ENCODE measurements at regions not wholly inside any gene's neighbourhood (a gene's known extent, or its start where the extent isn't known, plus 50 kb on each side); places are given as distances from the start of the nearest gene placed in this dataset.
"Not testable (repeated sequence)": the region's sequence is repeated elsewhere in the genome, so short reads cannot be mapped to it uniquely, and the experiment has no call there.

- Mint-ChIP-seq H3K27ac (no peak overlapping the region), H3K4me3 (no peak overlapping the region), H3K36me3 (ENCODE audit: low read depth) (no peaks in the 10 kb centered on the region), H3K27me3 (no peaks in the 10 kb centered on the region), H3K9me3 (no peaks in the 10 kb centered on the region), H3K4me1 (no peaks in the 10 kb centered on the region)
- no peak for DNase-seq
- ChIA-PET CTCF (no interaction called here), POLR2A (no interaction called here)
- TF ChIP-seq CTCF (IDR thresholded peaks at IDR 0.05): no peak
- intact Hi-C loops (cut with micrococcal nuclease): no loop called here
- ATAC-seq (ENCODE audit: low read depth): no peak
Observed at GRCh38 chr2:155547571-155547970, 785.0 kb downstream of the NR4A2 start.

GRCh38 chr2:155546721-155547555, 785.6 kb downstream of the NR4A2 start:
- no peak for TF ChIP-seq CTCF (IDR thresholded peaks at IDR 0.05)
- CTCF ChIA-PET: no interaction called here
- no peaks in the 10 kb centered on the region for H3K27me3 Mint-ChIP-seq
- no peak for ATAC-seq (ENCODE audit: low read depth)
- POLR2A ChIA-PET: no interaction called here
- H3K4me1 Mint-ChIP-seq: no peaks in the 10 kb centered on the region
- no peak overlapping the region for H3K27ac Mint-ChIP-seq
- intact Hi-C loops (cut with micrococcal nuclease): no loop called here
- no peaks in the 10 kb centered on the region for H3K36me3 Mint-ChIP-seq (ENCODE audit: low read depth)
- no peak overlapping the region for H3K4me3 Mint-ChIP-seq
- no peaks in the 10 kb centered on the region for H3K9me3 Mint-ChIP-seq
- DNase-seq: no peak

- DNase-seq; intact Hi-C loops (cut with micrococcal nuclease); H3K4me1 Mint-ChIP-seq; H3K36me3 Mint-ChIP-seq (ENCODE audit: low read depth); H3K27ac Mint-ChIP-seq; H3K4me3 Mint-ChIP-seq; POLR2A ChIA-PET; H3K9me3 Mint-ChIP-seq; CTCF ChIA-PET; H3K27me3 Mint-ChIP-seq; ATAC-seq (ENCODE audit: low read depth): not testable (repeated sequence)
Observed at GRCh38 chr2:155539028-155539427, 793.5 kb downstream of the NR4A2 start.

- CTCF ChIA-PET: no interaction called here
- Mint-ChIP-seq H3K9me3 (no peaks in the 10 kb centered on the region), H3K27me3 (no peaks in the 10 kb centered on the region), H3K4me1 (no peaks in the 10 kb centered on the region), H3K27ac (no peak overlapping the region), H3K4me3 (no peak overlapping the region), H3K36me3 (ENCODE audit: low read depth) (no peaks in the 10 kb centered on the region)
- POLR2A ChIA-PET: no interaction called here
- intact Hi-C loops (cut with micrococcal nuclease): no loop called here
- DNase-seq (no peak), ATAC-seq (ENCODE audit: low read depth) (no peak)
- TF ChIP-seq CTCF (IDR thresholded peaks at IDR 0.05): no peak
Observed at GRCh38 chr2:155528034-155528433, 804.5 kb downstream of the NR4A2 start.

GRCh38 chr2:155525199-155525598, 807.3 kb downstream of the NR4A2 start:
- H3K27me3 Mint-ChIP-seq: no peaks in the 10 kb centered on the region
- POLR2A ChIA-PET: no interaction called here
- ATAC-seq (ENCODE audit: low read depth): no peak

More at GRCh38 chr2:155525199-155525598, 807.3 kb downstream of the NR4A2 start:
- DNase-seq: no peak
- H3K27ac Mint-ChIP-seq: no peak overlapping the region
- H3K4me3 Mint-ChIP-seq: no peak overlapping the region
- intact Hi-C loops (cut with micrococcal nuclease): no loop called here
- TF ChIP-seq CTCF (IDR thresholded peaks at IDR 0.05): no peak
- CTCF ChIA-PET: no interaction called here
- H3K4me1 Mint-ChIP-seq: no peaks in the 10 kb centered on the region
- H3K9me3 Mint-ChIP-seq: no peaks in the 10 kb centered on the region
- H3K36me3 Mint-ChIP-seq (ENCODE audit: low read depth): no peaks in the 10 kb centered on the region

Measured in activated B cell treated with CpG ODN at 0.5 μM for 24 hours (primary cell).